ENCODE measurements at regions not wholly inside any gene's neighbourhood (a gene's known extent, or its start where the extent isn't known, plus 50 kb on each side); places are given as distances from the start of the nearest gene placed in this dataset.
"Not testable (repeated sequence)": the region's sequence is repeated elsewhere in the genome, so short reads cannot be mapped to it uniquely, and the experiment has no call there.

DNA sequence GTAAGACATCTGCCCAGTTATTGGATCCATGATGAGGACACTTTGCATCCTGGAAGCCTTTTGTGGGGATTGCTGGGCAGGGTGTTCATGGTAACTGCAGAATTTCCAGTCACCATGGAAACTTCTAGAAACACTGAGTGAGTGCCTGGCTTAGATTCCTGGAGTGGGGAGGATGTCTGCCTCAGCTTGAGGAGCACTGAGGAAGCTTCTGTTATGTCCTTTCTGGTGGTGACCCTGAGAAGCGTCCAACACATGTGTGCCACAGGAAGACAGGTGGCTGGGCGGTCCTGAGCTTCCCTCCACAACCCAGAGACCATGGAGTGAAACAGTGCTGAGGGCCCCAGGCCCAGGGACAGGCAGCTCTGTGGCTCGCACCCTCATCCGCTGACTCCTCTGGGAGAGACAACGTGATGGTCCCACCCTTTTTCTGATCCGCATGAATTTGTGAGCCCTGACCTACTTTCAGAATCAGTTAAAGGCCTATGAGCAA is 191.8 kb upstream of the CXCL12 start:
- no peak overlapping the region for H3K4me3 Mint-ChIP-seq
- peak overlapping the region; percentile 77 to 82 for H3K27ac Mint-ChIP-seq
- peak in 12 of 35 experiments; percentile 3 to 31 (median 12) for DNase-seq
- Histone ChIP-seq H3K4me1 (ENCODE audit: control insufficient read depth in 1 of 2, extremely low read depth in 1 of 2, insufficient read depth in 2 of 2, low read length in 2 of 2) (no peaks in the 10 kb centered on the region), H3K9me3 (no peaks in the 10 kb centered on the region), H3K36me3 (ENCODE audit: control insufficient read depth in 2 of 2, extremely low read depth in 1 of 2, insufficient read depth in 1 of 2, low read length in 1 of 2) (no peaks in the 10 kb centered on the region), H3K27ac (ENCODE audit: low read length) (peak overlapping the region; percentile 90), H3K27me3 (replicated peaks in 1 of 2; ENCODE audit: control insufficient read depth in 2 of 2, extremely low read depth in 1 of 2, insufficient read depth in 2 of 2, low read length in 1 of 2) (peaks cover 0 to 10% of the 10 kb centered on the region in 2 experiments), H3K4me3 (ENCODE audit: control insufficient read depth in 1 of 2, extremely low read depth in 1 of 2, low read length in 1 of 2) (no peak overlapping the region)
- ATAC-seq (replicated peaks in 1 of 4) = peak in 3 of 4 experiments; percentile 40 to 83 (median 56)
- ChIA-PET POLR2A (no interaction called here), CTCF (no interaction called here)
- peaks cover 0 to 6% (median 0%) of the 10 kb centered on the region in 3 donors for H3K4me1 Mint-ChIP-seq
- H3K9me3 Mint-ChIP-seq = peaks cover 0 to 9% (median 0%) of the 10 kb centered on the region in 3 donors
- no peaks in the 10 kb centered on the region for H3K36me3 Mint-ChIP-seq
- 64% methylated on average over 6 of the region's 6 CpGs for WGBS (ENCODE audit: insufficient coverage)
- no peaks in the 10 kb centered on the region for H3K27me3 Mint-ChIP-seq

DNA sequence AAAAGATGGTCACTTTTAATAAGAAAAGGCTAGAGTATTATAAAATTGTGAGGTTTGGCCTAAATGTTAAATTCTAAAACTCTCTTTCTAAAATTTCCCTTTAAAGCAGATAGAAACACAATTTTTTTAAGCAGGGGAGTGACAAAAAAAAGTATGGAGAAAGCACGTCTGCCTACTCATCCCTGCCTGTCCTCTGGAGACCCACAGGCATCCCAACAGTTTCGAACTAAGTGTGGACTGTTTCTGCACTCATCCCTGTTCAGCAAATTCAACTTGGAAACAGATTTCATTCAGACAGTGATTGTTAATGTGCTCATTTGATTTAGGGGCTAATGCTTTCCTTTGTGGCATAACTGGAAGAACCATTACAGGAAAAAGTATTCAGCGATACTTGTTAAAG is 192.6 kb upstream of the CXCL12 start:
- Mint-ChIP-seq H3K4me3 (no peak overlapping the region), H3K27me3 (peaks cover 0 to 3% of the 10 kb centered on the region in 2 donors), H3K9me3 (peaks cover 0 to 9% (median 0%) of the 10 kb centered on the region in 3 donors), H3K27ac (peak overlapping the region; percentile 73 to 82), H3K36me3 (no peaks in the 10 kb centered on the region), H3K4me1 (peaks cover 0 to 6% (median 0%) of the 10 kb centered on the region in 3 donors)
- CTCF ChIA-PET = no interaction called here
- H3K27me3 ChIP-seq (replicated peaks in 1 of 2; ENCODE audit: control insufficient read depth in 2 of 2, extremely low read depth in 1 of 2, insufficient read depth in 2 of 2, low read length in 1 of 2) = peaks cover 0 to 13% of the 10 kb centered on the region in 2 experiments
- DNase-seq = no peak
- no peak for ATAC-seq (replicated peaks in 1 of 4)
- H3K4me3 ChIP-seq (ENCODE audit: control insufficient read depth in 1 of 2, extremely low read depth in 1 of 2, low read length in 1 of 2) = no peak overlapping the region
- H3K36me3 ChIP-seq (ENCODE audit: control insufficient read depth in 2 of 2, extremely low read depth in 1 of 2, insufficient read depth in 1 of 2, low read length in 1 of 2) = no peaks in the 10 kb centered on the region
- POLR2A ChIA-PET = no interaction called here
- 100% methylated on average over 1 of the region's 3 CpGs for WGBS (ENCODE audit: insufficient coverage)
- H3K4me1 ChIP-seq (ENCODE audit: control insufficient read depth in 1 of 2, extremely low read depth in 1 of 2, insufficient read depth in 2 of 2, low read length in 2 of 2) = no peaks in the 10 kb centered on the region
- H3K27ac ChIP-seq (ENCODE audit: low read length) = peak overlapping the region; percentile 90
- H3K9me3 ChIP-seq = no peaks in the 10 kb centered on the region

DNA sequence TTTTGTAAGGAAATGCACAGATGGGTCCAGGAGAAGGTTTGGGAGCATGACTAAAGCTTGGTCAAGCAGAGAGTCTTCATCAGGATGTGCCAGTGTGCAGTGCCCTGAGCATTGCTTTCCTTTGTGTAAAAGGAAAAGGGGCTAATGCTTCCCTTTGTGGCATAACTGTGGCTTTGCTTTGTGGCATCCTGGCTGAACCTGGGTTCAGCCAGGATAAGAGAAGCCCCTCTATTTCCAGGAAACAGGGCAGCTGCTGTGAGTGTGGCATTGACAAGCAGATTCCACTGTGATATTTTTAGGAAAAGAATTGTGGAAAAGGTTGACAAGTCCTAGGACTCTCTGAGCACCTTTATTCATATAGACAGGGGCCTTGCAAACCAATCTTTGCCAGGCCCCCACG is 193.4 kb upstream of the CXCL12 start:
- Mint-ChIP-seq H3K9me3 (peaks cover 0 to 9% (median 0%) of the 10 kb centered on the region in 3 donors), H3K27me3 (peaks cover 0 to 3% of the 10 kb centered on the region in 2 donors), H3K4me3 (no peak overlapping the region), H3K4me1 (peaks cover 0 to 6% (median 0%) of the 10 kb centered on the region in 3 donors), H3K36me3 (no peaks in the 10 kb centered on the region), H3K27ac (peak overlapping the region; percentile 25 to 82)
- no peak for DNase-seq
- Histone ChIP-seq H3K4me3 (ENCODE audit: control insufficient read depth in 1 of 2, extremely low read depth in 1 of 2, low read length in 1 of 2) (no peak overlapping the region), H3K36me3 (ENCODE audit: control insufficient read depth in 2 of 2, extremely low read depth in 1 of 2, insufficient read depth in 1 of 2, low read length in 1 of 2) (no peaks in the 10 kb centered on the region), H3K27ac (ENCODE audit: low read length) (peak overlapping the region; percentile 90), H3K4me1 (ENCODE audit: control insufficient read depth in 1 of 2, extremely low read depth in 1 of 2, insufficient read depth in 2 of 2, low read length in 2 of 2) (no peaks in the 10 kb centered on the region), H3K27me3 (replicated peaks in 1 of 2; ENCODE audit: control insufficient read depth in 2 of 2, extremely low read depth in 1 of 2, insufficient read depth in 2 of 2, low read length in 1 of 2) (peaks cover 0 to 13% of the 10 kb centered on the region in 2 experiments), H3K9me3 (no peaks in the 10 kb centered on the region)
- ChIA-PET POLR2A (no interaction called here), CTCF (no interaction called here)
- ATAC-seq (replicated peaks in 1 of 4) = no peak
- WGBS (ENCODE audit: insufficient coverage) = no CpG with 5 or more reads among the region's 1 CpG

DNA sequence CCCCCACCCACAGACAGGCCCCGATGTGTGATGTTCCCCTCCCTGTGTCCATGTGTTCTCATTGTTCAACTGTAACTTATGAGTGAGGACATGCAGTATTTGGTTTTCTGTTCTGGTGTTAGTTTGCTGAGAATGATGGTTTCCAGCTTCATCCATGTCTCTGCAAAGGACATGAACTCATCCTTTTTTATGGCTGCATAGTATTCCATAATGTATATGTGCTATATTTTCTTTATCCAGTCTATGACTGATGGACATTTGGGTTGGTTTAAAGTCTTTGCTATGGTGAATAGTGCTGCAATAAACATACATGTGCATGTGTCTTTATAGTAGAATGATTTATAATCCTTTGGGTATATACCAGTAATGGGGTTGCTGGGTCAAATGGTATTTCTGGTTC is 194.1 kb upstream of the CXCL12 start:
- DNase-seq; CTCF ChIA-PET; H3K4me1 Mint-ChIP-seq; H3K4me3 Mint-ChIP-seq; POLR2A ChIA-PET; H3K27me3 Mint-ChIP-seq; H3K36me3 Mint-ChIP-seq; H3K4me3 ChIP-seq (ENCODE audit: control insufficient read depth in 1 of 2, extremely low read depth in 1 of 2, low read length in 1 of 2); H3K27ac Mint-ChIP-seq; H3K27ac ChIP-seq (ENCODE audit: low read length); H3K9me3 Mint-ChIP-seq; H3K4me1 ChIP-seq (ENCODE audit: control insufficient read depth in 1 of 2, extremely low read depth in 1 of 2, insufficient read depth in 2 of 2, low read length in 2 of 2); H3K27me3 ChIP-seq (replicated peaks in 1 of 2; ENCODE audit: control insufficient read depth in 2 of 2, extremely low read depth in 1 of 2, insufficient read depth in 2 of 2, low read length in 1 of 2); ATAC-seq (replicated peaks in 1 of 4); H3K36me3 ChIP-seq (ENCODE audit: control insufficient read depth in 2 of 2, extremely low read depth in 1 of 2, insufficient read depth in 1 of 2, low read length in 1 of 2); H3K9me3 ChIP-seq: not testable (repeated sequence)
- WGBS (ENCODE audit: insufficient coverage) = no CpG with 5 or more reads among the region's 1 CpG

DNA sequence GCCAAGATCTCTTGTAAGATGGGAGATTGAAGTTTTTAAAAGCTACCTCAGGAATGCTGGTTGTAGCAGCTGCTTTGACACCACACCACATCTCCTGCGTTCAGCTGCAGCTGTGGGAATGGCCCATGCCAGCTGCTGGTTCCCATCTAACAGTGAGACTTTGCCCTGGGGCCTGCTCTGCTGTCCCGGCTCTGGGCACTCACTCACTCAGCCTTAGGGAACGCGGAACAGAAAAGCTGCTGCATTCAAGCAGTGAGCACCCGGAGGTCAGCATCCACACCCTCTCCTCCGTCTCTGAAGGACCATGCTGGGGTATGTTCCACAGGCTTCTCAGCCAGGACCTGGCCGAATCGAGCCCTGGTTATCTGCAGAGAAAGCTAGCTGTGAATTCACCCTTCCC is 197.1 kb upstream of the CXCL12 start:
- ChIA-PET CTCF (no interaction called here), POLR2A (no interaction called here)
- H3K36me3 ChIP-seq (ENCODE audit: control insufficient read depth in 2 of 2, extremely low read depth in 1 of 2, insufficient read depth in 1 of 2, low read length in 1 of 2) = no peaks in the 10 kb centered on the region
- Mint-ChIP-seq H3K27ac (no peak overlapping the region), H3K4me3 (no peak overlapping the region), H3K27me3 (peaks cover 0 to 3% of the 10 kb centered on the region in 2 donors), H3K9me3 (peaks cover 0 to 9% (median 0%) of the 10 kb centered on the region in 3 donors), H3K4me1 (peaks cover 0 to 3% (median 0%) of the 10 kb centered on the region in 3 donors), H3K36me3 (no peaks in the 10 kb centered on the region)
- ATAC-seq (replicated peaks in 1 of 4) (no peak), DNase-seq (no peak)
- no peaks in the 10 kb centered on the region for H3K4me1 ChIP-seq (ENCODE audit: control insufficient read depth in 1 of 2, extremely low read depth in 1 of 2, insufficient read depth in 2 of 2, low read length in 2 of 2)
- no peak overlapping the region for H3K4me3 ChIP-seq (ENCODE audit: control insufficient read depth in 1 of 2, extremely low read depth in 1 of 2, low read length in 1 of 2)
- no peak overlapping the region for H3K27ac ChIP-seq (ENCODE audit: low read length)
- no peaks in the 10 kb centered on the region for H3K9me3 ChIP-seq
- WGBS (ENCODE audit: insufficient coverage) = 88% methylated on average over 8 of the region's 8 CpGs
- H3K27me3 ChIP-seq (replicated peaks in 1 of 2; ENCODE audit: control insufficient read depth in 2 of 2, extremely low read depth in 1 of 2, insufficient read depth in 2 of 2, low read length in 1 of 2) = peaks cover 0 to 3% of the 10 kb centered on the region in 2 experiments

GRCh38 chr10:44587488-44588318 is 202.8 kb upstream of the CXCL12 start:
- Mint-ChIP-seq H3K4me3 (no peak overlapping the region), H3K36me3 (no peaks in the 10 kb centered on the region), H3K27ac (no peak overlapping the region), H3K27me3 (peaks cover 7 to 9% of the 10 kb centered on the region in 2 donors), H3K9me3 (no peaks in the 10 kb centered on the region), H3K4me1 (no peaks in the 10 kb centered on the region)
- Histone ChIP-seq H3K9me3 (no peaks in the 10 kb centered on the region), H3K36me3 (ENCODE audit: control insufficient read depth in 2 of 2, extremely low read depth in 1 of 2, insufficient read depth in 1 of 2, low read length in 1 of 2) (no peaks in the 10 kb centered on the region), H3K27me3 (replicated peaks in 1 of 2; ENCODE audit: control insufficient read depth in 2 of 2, extremely low read depth in 1 of 2, insufficient read depth in 2 of 2, low read length in 1 of 2) (peaks cover 0 to 3% of the 10 kb centered on the region in 2 experiments), H3K27ac (ENCODE audit: low read length) (no peak overlapping the region), H3K4me1 (ENCODE audit: control insufficient read depth in 1 of 2, extremely low read depth in 1 of 2, insufficient read depth in 2 of 2, low read length in 2 of 2) (no peaks in the 10 kb centered on the region), H3K4me3 (ENCODE audit: control insufficient read depth in 1 of 2, extremely low read depth in 1 of 2, low read length in 1 of 2) (no peak overlapping the region)
- POLR2A ChIA-PET = no interaction called here
- 83% methylated on average over 5 of the region's 11 CpGs for WGBS (ENCODE audit: insufficient coverage)
- DNase-seq (no peak), ATAC-seq (replicated peaks in 1 of 4) (no peak)
- CTCF ChIA-PET = no interaction called here
